WTC11 (cell line): ENCODE measurements at regions not wholly inside any gene's neighbourhood (a gene's known extent, or its start where the extent isn't known, plus 50 kb on each side); places are given as distances from the start of the nearest gene placed in this dataset.
A peak's percentile ranks its signal among the peaks of the same experiment; 100 is the strongest.

ENCODE experiments used
- ATAC-seq: fragments of 200-7000 bp; cut with Tn5 transposase; 2 replicates; pipeline ENCODE4 v1.10.0; 2021; ENCODE audit warnings: mild to moderate bottlenecking, moderate library complexity
- CTCF ChIA-PET: fragments of 300-600 bp; sonication (Branson Sonifier 250); formaldehyde crosslinking; loops from one replicate; lab custom pipeline; 2021; ENCODE audit warnings: antibody characterized with exemption; lab: Charles Lee
- POLR2A ChIA-PET: fragments of 350-600 bp; sonication (Branson Sonifier 250); formaldehyde crosslinking; loops from one replicate; lab custom pipeline; 2021; ENCODE audit warnings: antibody characterized with exemption; lab: Charles Lee
- DNase-seq: peaks from one replicate; pipeline ENCODE4 v3.0.0; 2021; ENCODE audit warnings: low spot score
- H3K27ac Mint-ChIP-seq: 2 replicates; pipeline ENCODE4 v1.8.0; 2021; ENCODE audit warnings: mixed read lengths
- H3K27me3 Mint-ChIP-seq: 2 replicates; pipeline ENCODE4 v1.8.0; 2021; ENCODE audit warnings: low read depth, mild to moderate bottlenecking, moderate library complexity, mixed read lengths
- H3K36me3 Mint-ChIP-seq: 2 replicates; pipeline ENCODE4 v1.8.0; 2021; ENCODE audit warnings: mixed read lengths
- H3K4me1 Mint-ChIP-seq: 2 replicates; pipeline ENCODE4 v1.8.0; 2022; ENCODE audit warnings: mixed read lengths
- H3K4me3 Mint-ChIP-seq: 2 replicates; pipeline ENCODE4 v1.8.0; 2021; ENCODE audit warnings: mild to moderate bottlenecking, moderate library complexity, mixed read lengths
- H3K9me3 Mint-ChIP-seq: 2 replicates; pipeline ENCODE4 v1.8.0; 2021; ENCODE audit warnings: mixed read lengths
- ATF1 ChIP-seq: sonication (generic); formaldehyde crosslinking; IDR thresholded peaks from 2 replicates; pipeline ENCODE4 v1.8.1; 2023; ENCODE audit warnings: mild to moderate bottlenecking, moderate library complexity, missing genetic modification reagents
- ELF4 ChIP-seq: sonication (generic); formaldehyde crosslinking; IDR thresholded peaks from 2 replicates; pipeline ENCODE4 v1.8.1; 2022; ENCODE audit warnings: low read depth, mild to moderate bottlenecking, moderate library complexity, missing genetic modification reagents
- FOXK1 ChIP-seq: sonication (generic); formaldehyde crosslinking; IDR thresholded peaks from 2 replicates; pipeline ENCODE4 v1.8.0; 2022; ENCODE audit warnings: mild to moderate bottlenecking, moderate library complexity, missing genetic modification reagents
- OVOL2 ChIP-seq: fragments of 250-450 bp; sonication (Bioruptor Pico); IDR thresholded peaks from 2 replicates; pipeline ENCODE4 v1.9.0; 2021; ENCODE audit warnings: mild to moderate bottlenecking, borderline replicate concordance
- ZBTB21 ChIP-seq: sonication (generic); formaldehyde crosslinking; IDR thresholded peaks from 2 replicates; pipeline ENCODE4 v1.8.1; 2023; ENCODE audit warnings: mild to moderate bottlenecking, missing genetic modification reagents, borderline replicate concordance
- ZNF121 ChIP-seq: sonication (generic); formaldehyde crosslinking; IDR thresholded peaks from 2 replicates; pipeline ENCODE4 v1.8.0; 2023; ENCODE audit warnings: missing genetic modification reagents
- ZNF138 ChIP-seq: sonication (generic); formaldehyde crosslinking; conservative IDR thresholded peaks from 2 replicates; pipeline ENCODE4 v1.8.1; 2022; ENCODE audit warnings: mild to moderate bottlenecking, moderate library complexity, missing genetic modification reagents
- ZNF317 ChIP-seq: sonication (generic); formaldehyde crosslinking; IDR thresholded peaks from 2 replicates; pipeline ENCODE4 v1.8.1; 2023; ENCODE audit warnings: low read depth, mild to moderate bottlenecking, moderate library complexity, missing genetic modification reagents, borderline replicate concordance
- ZNF671 ChIP-seq: fragments of 250-450 bp; sonication (Bioruptor Pico); IDR thresholded peaks from 2 replicates; pipeline ENCODE4 v1.8.0; 2021; ENCODE audit warnings: mild to moderate bottlenecking
- TF ChIP-seq, protein P1 (sequence below): sonication (generic); formaldehyde crosslinking; IDR thresholded peaks from 2 replicates; pipeline ENCODE4 v1.8.1; 2023; ENCODE audit warnings: mild to moderate bottlenecking, missing genetic modification reagents
- TF ChIP-seq, protein P2 (sequence below): sonication (generic); formaldehyde crosslinking; IDR thresholded peaks from 2 replicates; pipeline ENCODE4 v1.8.1; 2022; ENCODE audit warnings: low read depth, missing genetic modification reagents, borderline replicate concordance
- TF ChIP-seq, protein P3 (sequence below): sonication (generic); formaldehyde crosslinking; IDR thresholded peaks from 2 replicates; pipeline ENCODE4 v1.8.1; 2022; ENCODE audit warnings: low read depth, mild to moderate bottlenecking, moderate library complexity, missing genetic modification reagents, borderline replicate concordance
- TF ChIP-seq, protein P4 (sequence below): sonication (generic); formaldehyde crosslinking; IDR thresholded peaks from 2 replicates; pipeline ENCODE4 v1.8.1; 2022; ENCODE audit warnings: mild to moderate bottlenecking, moderate library complexity, missing genetic modification reagents
- TF ChIP-seq, protein P5 (sequence below): sonication (generic); formaldehyde crosslinking; IDR thresholded peaks from 2 replicates; pipeline ENCODE4 v1.8.0; 2022; ENCODE audit warnings: mild to moderate bottlenecking, missing genetic modification reagents
- TF ChIP-seq, protein P6 (sequence below): sonication (generic); formaldehyde crosslinking; IDR thresholded peaks from 2 replicates; pipeline ENCODE4 v1.8.1; 2023; ENCODE audit warnings: mild to moderate bottlenecking, missing genetic modification reagents
- TF ChIP-seq, protein P7 (sequence below): fragments of 200-600 bp; IDR thresholded peaks from 2 replicates; pipeline ENCODE4 v1.8.0; 2022; ENCODE audit warnings: antibody characterized with exemption
- TF ChIP-seq, protein P8 (sequence below): sonication (generic); formaldehyde crosslinking; IDR thresholded peaks from 2 replicates; pipeline ENCODE4 v1.8.0; 2022; ENCODE audit warnings: mild to moderate bottlenecking, missing genetic modification reagents

DNA sequence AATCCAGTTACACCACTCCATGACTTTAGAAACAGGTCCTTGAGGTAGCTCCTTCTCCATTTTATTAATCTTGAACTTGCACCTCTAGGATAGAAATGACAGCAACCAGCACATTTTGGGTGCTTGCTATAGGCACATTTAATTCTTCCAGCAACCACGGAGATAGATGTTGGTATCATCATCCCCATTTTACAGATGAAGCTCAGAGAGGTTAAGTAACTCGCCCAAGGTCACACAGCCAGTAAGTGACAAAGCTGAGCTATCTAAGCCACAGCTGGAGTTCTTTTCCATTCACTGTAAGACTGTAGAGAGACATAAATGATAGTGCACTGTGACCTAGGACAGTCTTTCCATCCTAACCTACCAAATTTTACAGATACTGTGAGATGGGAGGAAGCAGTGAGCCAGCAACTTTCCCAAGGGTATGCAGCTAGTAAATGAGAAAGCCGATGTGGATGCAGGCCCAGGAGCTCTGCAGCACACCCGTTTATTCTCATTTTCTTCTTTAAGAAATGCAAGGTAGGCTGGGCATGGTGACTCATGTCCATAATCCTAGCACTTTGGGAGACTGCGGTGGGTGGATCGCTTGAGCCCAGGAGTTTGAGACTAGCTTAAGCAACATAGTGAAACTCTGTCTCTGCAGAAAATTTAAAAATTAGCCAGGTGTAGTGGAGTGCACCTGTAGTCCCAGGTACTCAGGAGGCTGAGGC lies 103.2 kb downstream of the TBX5 start:
- DNase-seq = no peak
- Mint-ChIP-seq H3K4me3 (no peak overlapping the region), H3K4me1 (peaks cover 22% of the 10 kb centered on the region), H3K9me3 (peaks cover 8% of the 10 kb centered on the region), H3K27ac (no peak overlapping the region), H3K36me3 (0 out of 2 replicates have a peak, but pooled peaks cover 3% of the 10 kb centered on the region), H3K27me3 (peaks cover 3% of the 10 kb centered on the region; the same call in 1 of the 2 replicates)
- ATAC-seq = no peak
- ChIA-PET POLR2A (no interaction called here), CTCF (interaction anchor here (0.9 to 2.8 kb wide), 7 partner anchors 17 to 322 kb away, joined by 3 to 10 read pairs (median 4); no protein-coding TSS in a partner anchor)
- TF ChIP-seq ZNF138 (CRISPR knock-in tag) (no peak), ATF1 (CRISPR knock-in tag) (no peak)
- TF ChIP-seq, protein P1, sequence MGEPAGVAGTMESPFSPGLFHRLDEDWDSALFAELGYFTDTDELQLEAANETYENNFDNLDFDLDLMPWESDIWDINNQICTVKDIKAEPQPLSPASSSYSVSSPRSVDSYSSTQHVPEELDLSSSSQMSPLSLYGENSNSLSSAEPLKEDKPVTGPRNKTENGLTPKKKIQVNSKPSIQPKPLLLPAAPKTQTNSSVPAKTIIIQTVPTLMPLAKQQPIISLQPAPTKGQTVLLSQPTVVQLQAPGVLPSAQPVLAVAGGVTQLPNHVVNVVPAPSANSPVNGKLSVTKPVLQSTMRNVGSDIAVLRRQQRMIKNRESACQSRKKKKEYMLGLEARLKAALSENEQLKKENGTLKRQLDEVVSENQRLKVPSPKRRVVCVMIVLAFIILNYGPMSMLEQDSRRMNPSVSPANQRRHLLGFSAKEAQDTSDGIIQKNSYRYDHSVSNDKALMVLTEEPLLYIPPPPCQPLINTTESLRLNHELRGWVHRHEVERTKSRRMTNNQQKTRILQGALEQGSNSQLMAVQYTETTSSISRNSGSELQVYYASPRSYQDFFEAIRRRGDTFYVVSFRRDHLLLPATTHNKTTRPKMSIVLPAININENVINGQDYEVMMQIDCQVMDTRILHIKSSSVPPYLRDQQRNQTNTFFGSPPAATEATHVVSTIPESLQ (CRISPR knock-in tag) = no peak

DNA sequence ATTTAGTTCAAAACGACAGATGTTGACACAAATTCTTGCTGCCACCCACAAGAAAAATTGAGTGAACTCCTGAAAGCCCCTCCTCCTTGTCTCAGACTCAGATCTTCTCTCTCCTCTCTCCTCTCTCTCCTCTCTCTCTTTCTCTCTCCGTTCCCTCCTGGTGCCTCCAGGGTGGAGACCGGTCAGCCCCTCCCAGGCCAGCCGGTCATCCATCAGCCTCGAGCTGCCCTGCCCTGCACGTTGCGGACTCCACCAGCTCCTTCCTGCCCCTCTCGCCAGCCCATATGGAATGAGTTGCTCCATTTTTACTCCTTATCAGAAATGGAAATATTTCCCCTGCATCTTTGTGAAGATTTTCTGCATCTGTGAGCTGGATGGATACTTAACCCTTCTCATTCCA lies 103.8 kb downstream of the TBX5 start:
- H3K9me3 Mint-ChIP-seq = peaks cover 8% of the 10 kb centered on the region
- peaks cover 22% of the 10 kb centered on the region for H3K4me1 Mint-ChIP-seq
- H3K4me3 Mint-ChIP-seq = no peak overlapping the region
- POLR2A ChIA-PET = no interaction called here
- H3K27ac Mint-ChIP-seq = no peak overlapping the region
- 0 out of 2 replicates have a peak, but pooled peaks cover 3% of the 10 kb centered on the region for H3K36me3 Mint-ChIP-seq
- peaks cover 3% of the 10 kb centered on the region; the same call in 1 of the 2 replicates for H3K27me3 Mint-ChIP-seq
- no peak for DNase-seq
- TF ChIP-seq ZBTB21 (CRISPR knock-in tag) (no peak), ZNF317 (CRISPR knock-in tag) (no peak), FOXK1 (CRISPR knock-in tag) (no peak), OVOL2 (CRISPR knock-in tag) (no peak), ELF4 (no peak), ZNF121 (no peak), ZNF671 (CRISPR knock-in tag) (no peak)
- TF ChIP-seq, protein P2, sequence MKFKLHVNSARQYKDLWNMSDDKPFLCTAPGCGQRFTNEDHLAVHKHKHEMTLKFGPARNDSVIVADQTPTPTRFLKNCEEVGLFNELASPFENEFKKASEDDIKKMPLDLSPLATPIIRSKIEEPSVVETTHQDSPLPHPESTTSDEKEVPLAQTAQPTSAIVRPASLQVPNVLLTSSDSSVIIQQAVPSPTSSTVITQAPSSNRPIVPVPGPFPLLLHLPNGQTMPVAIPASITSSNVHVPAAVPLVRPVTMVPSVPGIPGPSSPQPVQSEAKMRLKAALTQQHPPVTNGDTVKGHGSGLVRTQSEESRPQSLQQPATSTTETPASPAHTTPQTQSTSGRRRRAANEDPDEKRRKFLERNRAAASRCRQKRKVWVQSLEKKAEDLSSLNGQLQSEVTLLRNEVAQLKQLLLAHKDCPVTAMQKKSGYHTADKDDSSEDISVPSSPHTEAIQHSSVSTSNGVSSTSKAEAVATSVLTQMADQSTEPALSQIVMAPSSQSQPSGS (CRISPR knock-in tag) = no peak
- TF ChIP-seq, protein P3, sequence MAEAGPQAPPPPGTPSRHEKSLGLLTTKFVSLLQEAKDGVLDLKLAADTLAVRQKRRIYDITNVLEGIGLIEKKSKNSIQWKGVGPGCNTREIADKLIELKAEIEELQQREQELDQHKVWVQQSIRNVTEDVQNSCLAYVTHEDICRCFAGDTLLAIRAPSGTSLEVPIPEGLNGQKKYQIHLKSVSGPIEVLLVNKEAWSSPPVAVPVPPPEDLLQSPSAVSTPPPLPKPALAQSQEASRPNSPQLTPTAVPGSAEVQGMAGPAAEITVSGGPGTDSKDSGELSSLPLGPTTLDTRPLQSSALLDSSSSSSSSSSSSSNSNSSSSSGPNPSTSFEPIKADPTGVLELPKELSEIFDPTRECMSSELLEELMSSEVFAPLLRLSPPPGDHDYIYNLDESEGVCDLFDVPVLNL (CRISPR knock-in tag) = no peak
- TF ChIP-seq, protein P4, sequence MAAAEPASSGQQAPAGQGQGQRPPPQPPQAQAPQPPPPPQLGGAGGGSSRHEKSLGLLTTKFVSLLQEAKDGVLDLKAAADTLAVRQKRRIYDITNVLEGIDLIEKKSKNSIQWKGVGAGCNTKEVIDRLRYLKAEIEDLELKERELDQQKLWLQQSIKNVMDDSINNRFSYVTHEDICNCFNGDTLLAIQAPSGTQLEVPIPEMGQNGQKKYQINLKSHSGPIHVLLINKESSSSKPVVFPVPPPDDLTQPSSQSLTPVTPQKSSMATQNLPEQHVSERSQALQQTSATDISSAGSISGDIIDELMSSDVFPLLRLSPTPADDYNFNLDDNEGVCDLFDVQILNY (CRISPR knock-in tag) = no peak
- TF ChIP-seq, protein P5, sequence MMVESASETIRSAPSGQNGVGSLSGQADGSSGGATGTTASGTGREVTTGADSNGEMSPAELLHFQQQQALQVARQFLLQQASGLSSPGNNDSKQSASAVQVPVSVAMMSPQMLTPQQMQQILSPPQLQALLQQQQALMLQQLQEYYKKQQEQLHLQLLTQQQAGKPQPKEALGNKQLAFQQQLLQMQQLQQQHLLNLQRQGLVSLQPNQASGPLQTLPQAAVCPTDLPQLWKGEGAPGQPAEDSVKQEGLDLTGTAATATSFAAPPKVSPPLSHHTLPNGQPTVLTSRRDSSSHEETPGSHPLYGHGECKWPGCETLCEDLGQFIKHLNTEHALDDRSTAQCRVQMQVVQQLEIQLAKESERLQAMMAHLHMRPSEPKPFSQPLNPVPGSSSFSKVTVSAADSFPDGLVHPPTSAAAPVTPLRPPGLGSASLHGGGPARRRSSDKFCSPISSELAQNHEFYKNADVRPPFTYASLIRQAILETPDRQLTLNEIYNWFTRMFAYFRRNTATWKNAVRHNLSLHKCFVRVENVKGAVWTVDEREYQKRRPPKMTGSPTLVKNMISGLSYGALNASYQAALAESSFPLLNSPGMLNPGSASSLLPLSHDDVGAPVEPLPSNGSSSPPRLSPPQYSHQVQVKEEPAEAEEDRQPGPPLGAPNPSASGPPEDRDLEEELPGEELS (CRISPR knock-in tag) = no peak
- TF ChIP-seq, protein P6, sequence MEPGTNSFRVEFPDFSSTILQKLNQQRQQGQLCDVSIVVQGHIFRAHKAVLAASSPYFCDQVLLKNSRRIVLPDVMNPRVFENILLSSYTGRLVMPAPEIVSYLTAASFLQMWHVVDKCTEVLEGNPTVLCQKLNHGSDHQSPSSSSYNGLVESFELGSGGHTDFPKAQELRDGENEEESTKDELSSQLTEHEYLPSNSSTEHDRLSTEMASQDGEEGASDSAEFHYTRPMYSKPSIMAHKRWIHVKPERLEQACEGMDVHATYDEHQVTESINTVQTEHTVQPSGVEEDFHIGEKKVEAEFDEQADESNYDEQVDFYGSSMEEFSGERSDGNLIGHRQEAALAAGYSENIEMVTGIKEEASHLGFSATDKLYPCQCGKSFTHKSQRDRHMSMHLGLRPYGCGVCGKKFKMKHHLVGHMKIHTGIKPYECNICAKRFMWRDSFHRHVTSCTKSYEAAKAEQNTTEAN (CRISPR knock-in tag) = no peak
- TF ChIP-seq, protein P7, sequence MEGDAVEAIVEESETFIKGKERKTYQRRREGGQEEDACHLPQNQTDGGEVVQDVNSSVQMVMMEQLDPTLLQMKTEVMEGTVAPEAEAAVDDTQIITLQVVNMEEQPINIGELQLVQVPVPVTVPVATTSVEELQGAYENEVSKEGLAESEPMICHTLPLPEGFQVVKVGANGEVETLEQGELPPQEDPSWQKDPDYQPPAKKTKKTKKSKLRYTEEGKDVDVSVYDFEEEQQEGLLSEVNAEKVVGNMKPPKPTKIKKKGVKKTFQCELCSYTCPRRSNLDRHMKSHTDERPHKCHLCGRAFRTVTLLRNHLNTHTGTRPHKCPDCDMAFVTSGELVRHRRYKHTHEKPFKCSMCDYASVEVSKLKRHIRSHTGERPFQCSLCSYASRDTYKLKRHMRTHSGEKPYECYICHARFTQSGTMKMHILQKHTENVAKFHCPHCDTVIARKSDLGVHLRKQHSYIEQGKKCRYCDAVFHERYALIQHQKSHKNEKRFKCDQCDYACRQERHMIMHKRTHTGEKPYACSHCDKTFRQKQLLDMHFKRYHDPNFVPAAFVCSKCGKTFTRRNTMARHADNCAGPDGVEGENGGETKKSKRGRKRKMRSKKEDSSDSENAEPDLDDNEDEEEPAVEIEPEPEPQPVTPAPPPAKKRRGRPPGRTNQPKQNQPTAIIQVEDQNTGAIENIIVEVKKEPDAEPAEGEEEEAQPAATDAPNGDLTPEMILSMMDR = no peak
- TF ChIP-seq, protein P8, sequence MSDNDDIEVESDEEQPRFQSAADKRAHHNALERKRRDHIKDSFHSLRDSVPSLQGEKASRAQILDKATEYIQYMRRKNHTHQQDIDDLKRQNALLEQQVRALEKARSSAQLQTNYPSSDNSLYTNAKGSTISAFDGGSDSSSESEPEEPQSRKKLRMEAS (CRISPR knock-in tag) = no peak
- TF ChIP-seq, all 79 proteins: peak for 0
- CTCF ChIA-PET = interaction anchor here (0.9 to 2.8 kb wide), 7 partner anchors 17 to 322 kb away, joined by 3 to 10 read pairs (median 4); no protein-coding TSS in a partner anchor
- ATAC-seq = peak; percentile 78
